H1 (cell line): ENCODE measurements at regions not wholly inside any gene's neighbourhood (a gene's known extent, or its start where the extent isn't known, plus 50 kb on each side); places are given as distances from the start of the nearest gene placed in this dataset.

Experiments
- CTCF ChIA-PET: fragments of 300-600 bp; sonication (Branson Sonifier 250); formaldehyde crosslinking; loops from one replicate; lab custom pipeline; 2021; ENCODE audit not compliant: partially characterized antibody; lab: Charles Lee
- POLR2A ChIA-PET: fragments of 300-600 bp; sonication (Branson Sonifier 250); formaldehyde crosslinking; loops from one replicate; lab custom pipeline; 2021; ENCODE audit warnings: inconsistent platforms; ENCODE audit not compliant: partially characterized antibody; lab: Charles Lee
- DNase-seq, 2 experiments: peaks; one replicate each; pipeline versions ENCODE4 v3.0.0 to v3.0.0-alpha.2; 2010 to 2022; ENCODE audit warnings: low spot score in 2 of 2, low read depth in 1 of 2, mixed read lengths in 1 of 2
- FAIRE-seq: peaks from 2 replicates; lab custom pipeline; 2011; peaks lifted over from hg19 to GRCh38; lab: Jason Lieb, UNC
- H2AFZ ChIP-seq: 2 replicates; pipeline ENCODE4 v1.8.1; 2012; ENCODE audit warnings: low read length, inconsistent platforms
- H2AK5ac ChIP-seq: 2 replicates; pipeline ENCODE4 v1.6.1; 2013; ENCODE audit warnings: low read depth, low read length
- H2BK120ac ChIP-seq: replicated peaks from 2 replicates; pipeline ENCODE3; 2013; ENCODE audit warnings: low read depth, low read length, inconsistent platforms
- H2BK12ac ChIP-seq: 2 replicates; pipeline ENCODE4 v1.6.1; 2013; ENCODE audit warnings: low read depth, low read length
- H2BK15ac ChIP-seq: 2 replicates; pipeline ENCODE4 v1.6.1; 2013; ENCODE audit warnings: low read length
- H2BK20ac ChIP-seq: 2 replicates; pipeline ENCODE4 v1.6.1; 2013; ENCODE audit warnings: low read length
- H2BK5ac ChIP-seq: 2 replicates; pipeline ENCODE4 v1.6.1; 2013; ENCODE audit warnings: low read depth, low read length
- H3K14ac ChIP-seq: 2 replicates; pipeline ENCODE4 v1.6.1; 2013; ENCODE audit warnings: inconsistent platforms; ENCODE audit not compliant: insufficient read length
- H3K18ac ChIP-seq: 2 replicates; pipeline ENCODE4 v1.6.1; 2013; ENCODE audit warnings: low read length; ENCODE audit errors: extremely low read depth
- H3K23ac ChIP-seq: 2 replicates; pipeline ENCODE4 v1.6.1; 2013; ENCODE audit warnings: inconsistent platforms; ENCODE audit not compliant: insufficient read length
- H3K23me2 ChIP-seq: 2 replicates; pipeline ENCODE4 v1.6.1; 2013; ENCODE audit warnings: low read depth, low read length
- H3K27ac ChIP-seq: 2 replicates; pipeline ENCODE4 v1.6.1; 2011; ENCODE audit warnings: low read depth, low read length, inconsistent platforms
- H3K27me3 ChIP-seq, 4 experiments: replicated peaks in 1 of 4; 1 replicate in 1 of 4; 2 replicates in 3 of 4; pipeline versions ENCODE4 v1.6.1 to v1.8.1; 2011 to 2013; ENCODE audit warnings: low read length in 3 of 4, mild to moderate bottlenecking in 3 of 4, inconsistent platforms in 2 of 4, mixed read lengths in 2 of 4, moderate library complexity in 1 of 4; ENCODE audit not compliant: control insufficient read depth in 3 of 4, insufficient read depth in 3 of 4; ENCODE audit errors: extremely low read depth in 1 of 4
- H3K36me3 ChIP-seq, 4 experiments: 2 replicates each; pipeline versions ENCODE4 v1.6.1 to v1.8.1; 2011 to 2013; ENCODE audit warnings: mild to moderate bottlenecking in 4 of 4, low read length in 3 of 4, moderate library complexity in 2 of 4, control low read depth in 1 of 4, inconsistent platforms in 1 of 4; ENCODE audit not compliant: insufficient read depth in 4 of 4, control insufficient read depth in 2 of 4
- H3K4ac ChIP-seq: replicated peaks from 2 replicates; pipeline ENCODE3; 2013; ENCODE audit warnings: low read length, low read depth, mixed read lengths, inconsistent platforms; ENCODE audit not compliant: insufficient read length
- H3K4me1 ChIP-seq, 4 experiments: replicated peaks in 1 of 4; 1 replicate in 1 of 4; 2 replicates in 3 of 4; pipeline versions ENCODE4 v1.6.1 to v1.8.1; 2011 to 2013; ENCODE audit warnings: low read length in 3 of 4, inconsistent platforms in 2 of 4, mixed read lengths in 1 of 4; ENCODE audit not compliant: insufficient read depth in 4 of 4, control insufficient read depth in 3 of 4
- H3K4me2 ChIP-seq, 2 experiments: 2 replicates each; pipeline versions ENCODE4 v1.6.1 to v1.8.1; 2011 to 2013; ENCODE audit warnings: low read depth in 2 of 2, low read length in 2 of 2, control low read depth in 1 of 2, inconsistent platforms in 1 of 2, mild to moderate bottlenecking in 1 of 2; ENCODE audit not compliant: insufficient read depth in 1 of 2
- H3K4me3 ChIP-seq, 4 experiments: fragments of 200-600, 300-600 bp in 1 of 4; sonication (generic), shearing (Covaris generic), sonication (Bioruptor Twin) in 1 of 4; 2 replicates each; pipeline versions ENCODE4 v1.5.1 to v1.8.1; 2011 to 2016; ENCODE audit warnings: low read length in 4 of 4, low read depth in 3 of 4, control low read depth in 2 of 4, inconsistent platforms in 2 of 4, mild to moderate bottlenecking in 2 of 4, mixed read lengths in 1 of 4, moderate library complexity in 1 of 4; ENCODE audit not compliant: insufficient read depth in 2 of 4; ENCODE audit errors: extremely low read depth in 1 of 4
- H3K56ac ChIP-seq: replicated peaks from 2 replicates; pipeline ENCODE3; 2013; ENCODE audit warnings: low read depth, mild to moderate bottlenecking, mixed read lengths, low read length, inconsistent platforms; ENCODE audit not compliant: insufficient read length
- H3K79me1 ChIP-seq: 2 replicates; pipeline ENCODE4 v1.6.1; 2013; ENCODE audit warnings: low read depth, low read length, control low read depth
- H3K79me2 ChIP-seq, 2 experiments: 2 replicates each; pipeline versions ENCODE4 v1.6.1 to v1.8.1; 2012 to 2013; ENCODE audit warnings: low read length in 2 of 2, mild to moderate bottlenecking in 2 of 2, inconsistent platforms in 1 of 2; ENCODE audit not compliant: insufficient read depth in 2 of 2, control insufficient read depth in 1 of 2
- H3K9ac ChIP-seq, 4 experiments: replicated peaks in 1 of 4; 1 replicate in 1 of 4; 2 replicates in 3 of 4; pipeline versions ENCODE4 v1.6.1 to v1.8.1; 2011 to 2013; ENCODE audit warnings: low read depth in 3 of 4, low read length in 3 of 4, control low read depth in 2 of 4, mild to moderate bottlenecking in 2 of 4, moderate library complexity in 2 of 4, inconsistent platforms in 1 of 4; ENCODE audit errors: extremely low read depth in 1 of 4
- H3K9me3 ChIP-seq, 2 experiments: 2 replicates each; pipeline versions ENCODE4 v1.6.1 to v1.8.1; 2012 to 2013; ENCODE audit warnings: mild to moderate bottlenecking in 2 of 2, moderate library complexity in 2 of 2, control low read depth in 1 of 2, inconsistent platforms in 1 of 2, low read depth in 1 of 2, low read length in 1 of 2, mixed read lengths in 1 of 2; ENCODE audit not compliant: insufficient read depth in 2 of 2
- H4K20me1 ChIP-seq, 2 experiments: replicated peaks in 1 of 2; 2 replicates each; pipeline versions ENCODE3 to v1.8.1; 2011 to 2013; ENCODE audit warnings: inconsistent platforms in 2 of 2, low read length in 2 of 2, mild to moderate bottlenecking in 1 of 2; ENCODE audit not compliant: insufficient read depth in 2 of 2, control insufficient read depth in 1 of 2
- H4K5ac ChIP-seq: 2 replicates; pipeline ENCODE4 v1.6.1; 2013; ENCODE audit warnings: low read length, low read depth, mixed read lengths, inconsistent platforms; ENCODE audit not compliant: insufficient read length
- H4K8ac ChIP-seq: 2 replicates; pipeline ENCODE4 v1.8.0; 2013; ENCODE audit warnings: mild to moderate bottlenecking, moderate library complexity, low read length, inconsistent platforms; ENCODE audit not compliant: insufficient read depth; ENCODE audit errors: extremely low read depth
- H4K91ac ChIP-seq: replicated peaks from 2 replicates; pipeline ENCODE3; 2013; ENCODE audit warnings: low read length, mixed read lengths, inconsistent platforms; ENCODE audit not compliant: insufficient read length
- ASH2L ChIP-seq: fragments of 200-600, 300-600 bp; sonication (generic); IDR thresholded peaks from one replicate; pipeline ENCODE4 v1.7.1; 2017; ENCODE audit warnings: low read length
- CHD1 ChIP-seq: IDR thresholded peaks from 2 replicates; pipeline ENCODE4 v1.6.1; 2012; ENCODE audit warnings: low read depth, low read length, improper control_type of control experiment
- CREB1 ChIP-seq: IDR thresholded peaks from 2 replicates; pipeline ENCODE4 v1.6.1; 2012; ENCODE audit warnings: inconsistent platforms
- EZH2 ChIP-seq: fragments of 200-600 bp; sonication (generic); IDR thresholded peaks from 2 replicates; pipeline ENCODE4 v1.7.1; 2012; ENCODE audit warnings: low read depth, mild to moderate bottlenecking, moderate library complexity, low read length, inconsistent platforms; ENCODE audit not compliant: severe bottlenecking
- JUND ChIP-seq: IDR thresholded peaks from 2 replicates; pipeline ENCODE4 v1.6.1; 2011; ENCODE audit warnings: mild to moderate bottlenecking, improper control_type of control experiment, low read length
- KDM1A ChIP-seq: fragments of 200-600, 300-600 bp; sonication (generic); IDR thresholded peaks from 2 replicates; pipeline ENCODE4 v1.7.1; 2016; ENCODE audit warnings: mild to moderate bottlenecking, low read length, borderline replicate concordance
- KDM4A ChIP-seq: IDR thresholded peaks from one replicate; pipeline ENCODE4 v1.7.1; 2012; ENCODE audit warnings: low read depth, mild to moderate bottlenecking, moderate library complexity, low read length, inconsistent platforms; ENCODE audit not compliant: severe bottlenecking
- RBBP5 ChIP-seq: IDR thresholded peaks from 2 replicates; pipeline ENCODE4 v1.7.1; 2012; ENCODE audit warnings: low read depth, mild to moderate bottlenecking, inconsistent platforms, low read length, moderate library complexity, borderline replicate concordance
- SIX5 ChIP-seq: IDR thresholded peaks from 2 replicates; pipeline ENCODE4 v1.6.1; 2011; ENCODE audit warnings: mild to moderate bottlenecking, low read depth, low read length
- SP2 ChIP-seq: IDR thresholded peaks from 2 replicates; pipeline ENCODE4 v1.6.1; 2012; ENCODE audit warnings: mild to moderate bottlenecking, low read length, inconsistent platforms
- SRF ChIP-seq: IDR thresholded peaks from 2 replicates; pipeline ENCODE4 v1.6.1; 2011; ENCODE audit warnings: mild to moderate bottlenecking, low read depth, low read length, moderate library complexity
- ZNF274 ChIP-seq: IDR thresholded peaks from 2 replicates; pipeline ENCODE4 v1.7.0; 2012; ENCODE audit warnings: low read length, borderline replicate concordance; ENCODE audit errors: extremely low read depth
- WGBS, 2 experiments: shearing (Covaris generic) in 1 of 2; methylation state at CpG; one replicate each; pipeline versions ENCODE4 v1.1.6 to v1.1.7; 2013 to 2015; ENCODE audit warnings: low lambda C conversion rate in 2 of 2, mixed read lengths in 2 of 2, inconsistent platforms in 1 of 2, low coverage in 1 of 2, missing lambda C conversion rate in 1 of 2; ENCODE audit not compliant: insufficient replicate concordance in 2 of 2, insufficient coverage in 1 of 2, insufficient read length in 1 of 2; ENCODE audit errors: extremely low coverage in 1 of 2, missing lambda C conversion rate in 1 of 2; 5-methylcytosine and 5-hydroxymethylcytosine counted together

DNA sequence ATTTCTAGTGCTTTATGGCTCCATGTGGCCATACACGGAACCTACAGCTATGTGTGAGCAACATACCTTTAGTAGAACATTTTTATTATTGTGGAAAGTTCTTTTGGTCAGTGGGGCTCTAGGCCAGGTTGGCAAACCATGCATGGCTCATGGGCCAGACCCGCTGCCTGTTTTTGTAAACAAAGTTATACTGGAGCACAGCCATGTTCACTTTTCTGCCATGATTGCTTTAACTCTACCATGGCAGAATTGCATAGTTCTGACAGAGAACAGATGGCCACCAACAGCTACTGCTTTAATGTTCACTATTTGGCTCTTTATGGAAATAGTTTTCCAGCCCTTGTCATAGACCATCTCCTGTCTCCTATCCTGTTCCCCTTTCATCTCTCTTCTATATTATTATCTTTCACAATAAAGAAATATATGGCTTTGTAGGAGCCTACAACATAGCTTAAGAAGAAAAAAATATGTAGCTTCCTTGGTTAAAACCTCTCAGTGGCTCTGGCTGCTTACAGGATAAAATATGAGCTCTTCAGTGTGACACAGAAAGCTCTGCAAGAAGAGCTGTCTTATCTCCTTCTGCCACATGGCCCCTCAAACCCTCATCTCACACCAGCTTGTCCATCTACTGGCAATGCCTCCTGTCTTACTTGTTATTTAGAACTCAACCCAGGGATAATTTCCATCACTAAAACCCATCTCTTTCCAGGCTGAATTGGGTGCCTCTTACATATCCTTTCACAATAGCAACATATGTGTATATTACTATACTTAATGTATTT, 54.6 kb upstream of the RWDD3 start:
- CTCF ChIA-PET: no interaction called here

More for the DNA sequence above, 54.6 kb upstream of the RWDD3 start:
- H4K8ac ChIP-seq: no peak overlapping the region
- no peak overlapping the region for H3K4me2 ChIP-seq
- no peak overlapping the region for H2BK20ac ChIP-seq
- no peak overlapping the region for H2BK15ac ChIP-seq
- no peak overlapping the region for H3K9ac ChIP-seq
- no peak overlapping the region for H4K91ac ChIP-seq
- H3K4ac ChIP-seq: no peak overlapping the region
- H3K79me2 ChIP-seq: no peaks in the 10 kb centered on the region
- H3K36me3 ChIP-seq: no peaks in the 10 kb centered on the region; a peak in 1 of 8 replicates
- H3K9me3 ChIP-seq: no peaks in the 10 kb centered on the region
- H3K27me3 ChIP-seq: no peaks in the 10 kb centered on the region
- H3K27ac ChIP-seq: no peak overlapping the region
- 94% methylated on average over 2 of the region's 2 CpGs; no CpG with 5 or more reads in 1 of the 2 experiments for WGBS, 2 experiments
- H2BK12ac ChIP-seq: no peak overlapping the region
- H3K79me1 ChIP-seq: no peaks in the 10 kb centered on the region
- no peak for DNase-seq
- H2BK5ac ChIP-seq: no peak overlapping the region
- H3K4me3 ChIP-seq: no peak overlapping the region
- no peak overlapping the region for H4K5ac ChIP-seq
- H3K23ac ChIP-seq: no peak overlapping the region
- no peaks in the 10 kb centered on the region for H3K23me2 ChIP-seq
- no peak overlapping the region for H3K18ac ChIP-seq
- no peak overlapping the region for H2AK5ac ChIP-seq
- H2AFZ ChIP-seq: no peak overlapping the region
- H3K4me1 ChIP-seq: no peaks in the 10 kb centered on the region
- TF ChIP-seq SP2: no peak
- TF ChIP-seq EZH2: no peak
- no peak for TF ChIP-seq CREB1
- no peak for TF ChIP-seq CHD1
- TF ChIP-seq KDM4A: no peak
- no peak for TF ChIP-seq ZNF274
- TF ChIP-seq ASH2L: no peak
- TF ChIP-seq SIX5: no peak
- no peak for TF ChIP-seq RBBP5
- no peak for TF ChIP-seq JUND
- TF ChIP-seq SRF: no peak
- no peak for TF ChIP-seq KDM1A
- FAIRE-seq: no peak
- POLR2A ChIA-PET: no interaction called here
- H3K14ac ChIP-seq: no peak overlapping the region
- no peak overlapping the region for H2BK120ac ChIP-seq
- no peak overlapping the region for H3K56ac ChIP-seq
- H4K20me1 ChIP-seq: no peaks in the 10 kb centered on the region
